8988T (cell line): ENCODE measurements at regions not wholly inside any gene's neighbourhood (a gene's known extent, or its start where the extent isn't known, plus 50 kb on each side); places are given as distances from the start of the nearest gene placed in this dataset.

Source experiments
- DNase-seq: peaks from one replicate; pipeline ENCODE4 v3.0.0; 2011

DNA sequence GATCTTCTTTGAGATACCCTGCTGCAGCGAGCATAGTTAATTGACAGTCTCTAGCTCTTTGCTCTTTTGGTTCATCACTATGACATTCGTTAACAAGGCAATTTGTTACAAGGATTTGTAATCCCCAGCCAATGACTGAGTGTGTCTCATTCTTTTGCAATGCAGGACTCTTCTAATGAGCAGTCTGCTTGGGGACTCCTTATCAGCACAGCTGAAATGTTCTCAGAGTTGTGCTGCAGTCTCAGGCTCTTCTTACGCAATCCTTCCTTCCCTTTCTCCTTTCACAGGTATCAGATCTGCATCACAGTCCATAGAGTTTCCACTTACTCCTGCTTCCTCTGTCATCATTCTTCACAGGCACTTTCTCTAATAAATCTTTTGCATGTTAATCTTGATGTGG is 161.2 kb upstream of the OGFRL1 start:
- DNase-seq: no peak

DNA sequence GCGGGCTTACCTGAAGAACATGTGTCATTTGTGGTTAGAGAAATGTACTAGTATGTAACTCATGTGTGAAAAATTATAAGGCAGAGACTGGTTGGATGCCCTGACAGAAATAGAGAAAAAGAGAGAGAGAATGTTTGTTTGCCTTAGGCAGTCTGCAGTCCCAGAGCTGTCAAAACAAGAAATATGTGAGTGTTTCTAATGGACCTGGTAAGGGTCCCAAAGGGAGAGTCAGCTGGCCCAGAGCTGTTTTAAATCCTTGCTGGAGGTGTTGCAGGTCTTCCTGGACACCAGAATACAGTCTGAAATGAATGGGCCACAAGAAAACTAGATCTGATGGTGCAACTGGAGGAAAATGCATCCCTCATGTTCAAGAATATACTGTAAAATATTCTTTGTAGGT is 158.3 kb upstream of the OGFRL1 start:
- no peak for DNase-seq

DNA sequence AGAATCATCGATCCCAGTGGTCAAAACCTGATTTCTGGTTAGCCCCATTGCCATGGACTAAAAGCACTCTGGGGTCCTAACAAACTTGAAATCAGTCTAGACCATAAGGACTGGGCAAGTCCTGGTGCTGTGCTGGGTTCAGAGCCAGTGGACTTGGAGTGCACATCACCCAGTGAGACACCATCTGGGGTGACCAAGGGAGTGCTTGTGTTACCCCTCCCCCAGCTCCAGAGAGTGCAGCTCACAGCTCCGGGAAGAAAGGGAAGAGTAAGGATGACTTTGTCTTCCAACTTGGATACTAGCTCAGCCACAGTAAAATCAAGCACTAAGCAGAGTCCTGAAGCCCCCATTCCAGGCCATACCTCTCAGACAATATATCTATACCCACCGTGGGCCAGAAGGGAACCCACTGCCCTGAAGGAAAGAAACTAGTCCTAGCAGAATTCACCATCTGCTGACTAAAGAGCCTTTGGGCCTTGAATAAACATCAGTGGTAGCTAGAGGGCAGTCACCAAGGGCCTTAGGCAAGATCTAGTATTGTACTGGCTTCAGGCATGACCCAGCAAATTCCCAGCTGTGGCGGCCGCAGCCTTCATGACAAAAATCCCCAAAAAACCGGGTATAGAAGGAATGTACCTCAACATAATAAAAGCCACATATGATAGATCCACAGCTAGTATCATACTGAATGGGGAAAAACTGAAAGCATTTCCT is 153.5 kb upstream of the OGFRL1 start:
- no peak for DNase-seq

DNA sequence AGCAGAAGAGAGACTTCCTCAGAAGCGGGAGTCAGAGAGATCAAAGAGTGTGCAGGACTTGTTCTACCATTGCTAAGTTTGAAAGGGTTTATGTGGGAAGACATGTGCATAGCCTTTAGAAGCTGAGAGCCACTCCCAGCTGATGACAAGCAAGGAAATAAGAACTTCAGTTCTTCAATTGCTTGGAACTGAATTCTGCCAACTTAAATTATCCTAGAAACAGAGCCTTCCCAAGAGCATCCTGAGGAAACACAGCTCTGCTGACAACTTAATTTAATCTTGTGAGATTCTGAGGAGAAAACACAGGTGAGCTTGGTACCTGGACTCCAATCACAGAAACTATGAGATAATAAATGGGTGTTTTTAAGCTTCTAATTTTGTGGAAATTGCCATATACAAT is 150.6 kb upstream of the OGFRL1 start:
- DNase-seq: no peak

DNA sequence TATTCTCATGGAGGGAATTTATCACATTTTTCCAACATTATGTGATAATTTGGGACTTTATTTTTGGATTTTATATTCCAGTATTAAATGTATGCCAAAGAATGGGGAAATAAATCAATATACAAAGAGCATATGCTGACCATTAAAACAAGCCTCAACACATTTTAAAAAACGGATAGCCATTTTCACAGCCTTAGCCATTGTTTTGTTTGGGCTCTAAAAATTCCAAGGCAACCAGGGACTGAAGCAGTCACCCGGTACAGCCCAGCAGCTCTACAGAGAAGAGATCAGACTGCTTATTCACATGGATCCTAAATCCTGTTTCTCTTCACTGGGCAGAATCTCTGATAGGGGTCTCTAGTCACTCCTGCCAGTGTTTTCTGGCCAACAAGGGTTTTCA is 150.2 kb upstream of the OGFRL1 start:
- no peak for DNase-seq

DNA sequence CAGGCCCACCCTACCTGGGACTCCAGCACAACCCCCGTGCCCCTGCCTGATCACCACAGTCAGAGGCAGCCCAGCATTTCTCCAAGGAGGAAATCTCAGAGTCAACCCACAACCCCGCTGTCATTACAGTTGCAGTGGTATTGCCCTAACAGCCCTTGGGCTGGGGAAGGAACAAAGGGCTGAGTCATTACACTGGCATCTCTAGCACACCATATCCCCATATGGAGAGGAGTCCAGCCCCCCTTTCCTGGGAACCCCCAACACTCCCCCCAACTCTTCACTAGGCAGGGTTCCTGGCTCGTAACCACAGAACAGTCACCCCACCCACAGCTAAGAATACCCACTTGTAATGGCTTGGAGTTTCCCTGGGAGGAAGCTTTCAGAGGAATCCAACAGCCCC is 149.4 kb upstream of the OGFRL1 start:
- no peak for DNase-seq

DNA sequence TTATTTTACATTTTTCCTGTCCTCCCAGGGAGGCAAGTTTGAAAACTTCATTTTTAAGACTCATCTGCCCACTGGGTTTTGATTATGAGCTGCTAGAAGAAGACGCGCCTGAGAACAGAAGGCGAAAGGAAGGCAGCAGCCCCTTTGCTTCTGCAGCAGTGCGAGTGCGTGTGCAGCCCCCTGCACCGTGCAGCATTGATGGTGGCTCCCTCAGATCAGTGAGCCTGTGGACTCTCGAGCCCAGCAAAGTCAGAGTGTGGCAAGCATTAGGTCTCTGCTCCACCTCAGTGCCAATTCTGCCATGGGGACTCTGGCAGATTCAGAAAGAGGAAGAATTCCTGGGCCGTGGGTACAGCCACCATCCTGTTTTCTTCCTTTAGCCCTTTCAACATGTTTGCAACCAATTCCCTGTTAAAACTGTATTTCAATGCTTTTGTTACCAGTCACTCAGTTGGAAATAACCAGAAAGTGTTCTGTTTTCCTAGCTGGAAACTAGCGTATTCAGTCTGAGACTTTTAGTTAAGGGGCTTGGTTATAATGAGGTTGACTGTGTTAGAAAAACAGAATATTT is 134.8 kb upstream of the OGFRL1 start:
- no peak for DNase-seq

DNA sequence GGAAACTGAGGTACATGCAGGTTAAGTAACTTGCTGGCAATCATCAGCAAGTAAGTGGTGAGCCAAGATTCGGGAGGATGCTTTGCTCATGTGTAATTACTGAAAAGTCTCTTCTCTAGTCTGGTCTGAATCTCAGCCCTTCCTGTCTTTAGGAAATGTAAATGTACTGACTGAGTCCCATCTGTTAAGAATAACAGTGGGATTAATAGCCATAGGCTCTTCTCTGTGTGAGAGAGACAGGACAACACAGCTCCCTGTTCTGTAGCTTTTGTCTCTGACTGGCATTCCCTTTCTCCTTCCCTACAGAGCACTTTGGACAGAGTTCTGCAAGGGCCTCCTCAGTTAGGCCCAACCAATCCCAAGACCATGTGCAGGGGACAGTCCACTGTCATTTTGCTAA is 131.3 kb upstream of the OGFRL1 start:
- DNase-seq: no peak

DNA sequence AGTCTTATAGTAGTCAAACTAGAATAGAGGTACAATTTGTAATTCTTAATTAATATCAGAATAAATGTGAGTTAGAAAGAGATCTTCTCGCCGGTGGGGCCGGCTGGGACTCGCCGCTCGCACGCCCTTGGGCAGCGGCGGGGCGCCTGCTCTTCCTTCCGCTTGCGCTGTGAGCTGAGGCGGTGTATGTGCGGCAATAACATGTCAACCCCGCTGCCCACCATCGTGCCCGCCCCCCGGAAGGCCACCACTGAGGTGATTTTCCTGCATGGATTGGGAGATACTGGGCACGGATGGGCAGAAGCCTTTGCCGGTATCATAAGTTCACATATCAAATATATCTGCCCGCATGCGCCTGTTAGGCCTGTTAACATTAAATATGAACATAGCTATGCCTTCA is 123.7 kb upstream of the OGFRL1 start:
- no peak for DNase-seq

DNA sequence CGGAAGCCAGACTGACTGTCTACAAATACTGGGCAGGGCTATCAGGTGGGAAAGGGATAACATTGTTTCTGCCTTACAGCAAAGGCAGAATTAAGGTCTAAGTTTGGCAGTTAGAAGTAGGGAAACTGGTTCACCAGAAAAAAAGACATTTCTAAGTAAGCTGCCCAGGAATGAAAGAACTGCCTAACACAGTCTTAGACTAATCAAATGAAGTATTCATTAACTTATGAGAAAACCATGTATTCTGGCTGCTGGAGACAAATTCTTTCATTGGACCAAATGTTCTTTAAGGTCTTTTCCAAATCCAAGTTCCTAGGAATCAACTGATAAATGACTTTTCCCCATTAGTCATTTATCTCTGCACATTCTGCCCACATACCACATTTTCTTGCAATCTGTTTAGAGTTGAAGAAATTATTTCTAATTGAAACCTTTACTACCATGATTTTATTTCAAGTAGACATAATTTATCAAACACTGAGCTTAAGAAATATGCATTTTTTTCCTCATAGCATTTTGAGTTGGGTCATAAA is 120.3 kb upstream of the OGFRL1 start:
- DNase-seq: no peak

DNA sequence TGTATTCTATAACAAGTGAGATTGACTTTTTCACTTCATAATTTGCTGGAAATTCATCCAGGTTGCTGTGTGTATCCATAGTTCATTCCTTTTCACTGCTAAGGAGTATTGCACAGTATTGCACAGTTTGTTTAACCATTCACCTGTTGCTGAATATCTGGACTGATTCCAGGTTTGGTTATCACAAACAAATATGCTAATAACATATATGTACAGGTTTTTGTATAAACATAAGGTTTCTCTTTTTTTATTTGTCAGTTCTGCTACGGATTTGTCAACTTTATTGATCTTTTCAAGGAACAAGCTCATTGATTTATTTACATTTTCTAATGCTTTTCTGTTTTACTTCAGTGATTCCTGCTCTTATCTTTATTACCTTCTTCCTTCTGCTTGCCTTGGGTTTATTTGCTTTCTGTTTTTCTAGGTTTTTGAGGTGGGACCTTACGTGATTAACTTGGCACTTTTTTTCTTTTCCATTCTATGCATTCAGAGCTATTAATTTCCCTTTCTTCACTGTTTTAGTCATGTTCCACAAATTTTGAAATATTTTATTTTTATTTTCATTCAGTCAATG is 117.0 kb upstream of the OGFRL1 start:
- DNase-seq: no peak

DNA sequence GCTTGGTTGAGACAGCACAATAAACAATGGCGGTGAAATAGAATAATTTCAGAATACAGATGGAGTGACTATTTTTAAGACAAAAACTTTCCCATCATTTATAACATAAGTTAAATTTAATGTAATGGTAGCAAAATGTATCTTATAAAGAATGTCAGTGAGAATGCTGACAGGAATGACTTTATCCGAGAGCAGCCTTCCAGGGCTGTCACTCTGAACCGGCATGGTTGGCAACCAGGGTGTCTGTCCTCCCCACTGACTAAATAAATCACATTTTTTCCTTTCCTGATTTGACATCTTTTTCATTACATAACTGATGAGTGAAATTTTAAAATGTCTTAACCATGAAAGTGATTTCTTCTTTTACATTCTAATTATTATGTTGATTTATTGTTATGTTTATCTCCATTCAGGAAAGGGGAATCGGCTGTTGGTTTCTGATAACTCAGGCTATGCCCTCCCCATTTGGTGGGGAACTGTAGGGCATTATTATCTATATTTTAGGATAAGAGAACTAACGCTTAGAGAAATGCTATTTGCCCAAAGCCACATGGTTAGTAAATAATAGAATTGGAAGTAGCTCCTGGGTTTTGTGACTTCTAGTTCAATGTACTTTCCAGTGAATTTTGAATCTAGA is 109.2 kb upstream of the OGFRL1 start:
- no peak for DNase-seq

DNA sequence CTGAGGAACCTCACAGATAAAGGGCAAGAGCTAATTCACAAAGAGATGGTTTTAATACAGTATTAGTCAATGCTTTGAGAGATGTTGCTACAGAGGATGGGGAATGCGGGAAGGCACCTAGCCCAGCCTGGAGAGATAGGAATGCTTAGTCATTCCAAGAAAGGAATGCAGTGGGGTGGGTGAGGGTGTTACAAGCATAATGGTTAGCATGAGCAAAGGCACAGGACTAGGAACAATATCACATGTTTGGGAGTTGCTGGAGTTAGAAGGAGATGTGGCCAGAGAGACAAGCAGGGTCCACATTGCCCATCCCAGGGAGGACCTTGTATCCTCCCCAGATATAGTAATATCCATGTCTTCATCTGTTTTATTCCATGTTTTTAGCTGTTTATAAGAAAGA is 107.0 kb upstream of the OGFRL1 start:
- DNase-seq: no peak

DNA sequence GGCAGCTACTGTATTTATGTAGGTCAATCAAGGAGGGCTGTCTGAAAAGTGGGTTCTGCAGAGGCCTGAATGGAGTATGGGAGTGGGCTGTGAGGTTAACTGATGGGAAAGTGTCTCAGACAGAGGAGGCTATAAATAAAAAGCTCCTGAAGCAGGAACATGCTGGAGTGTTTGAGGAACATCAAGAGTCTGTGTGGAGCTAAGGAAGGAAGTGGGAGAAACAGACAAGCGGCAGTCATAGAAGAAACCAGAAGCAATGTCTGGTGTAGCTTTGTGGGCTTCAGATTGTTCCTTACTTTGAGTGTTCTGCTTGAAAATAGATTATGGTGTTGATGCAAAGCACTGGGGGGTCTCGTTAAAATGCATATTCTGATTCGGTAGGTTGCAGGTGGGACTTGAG is 101.5 kb upstream of the OGFRL1 start:
- no peak for DNase-seq

DNA sequence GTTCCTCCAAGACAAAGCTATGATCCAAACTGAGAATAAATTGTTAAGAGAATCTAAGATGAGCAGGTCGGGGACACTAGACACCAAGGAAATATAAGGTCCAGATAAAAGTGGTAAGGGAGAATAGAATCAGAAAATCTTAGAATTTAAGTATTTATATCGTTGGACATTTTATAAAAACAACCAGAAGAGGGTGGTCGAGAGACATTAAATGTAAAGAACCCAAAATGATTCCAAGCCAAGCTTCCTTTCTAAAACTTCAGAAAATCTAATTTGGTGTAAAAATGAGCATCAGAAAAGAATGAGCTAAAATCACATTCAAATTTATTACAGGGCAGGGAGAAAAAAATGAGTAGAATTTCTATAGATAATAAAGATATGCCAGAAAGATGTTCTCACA is 97.8 kb upstream of the OGFRL1 start:
- no peak for DNase-seq

DNA sequence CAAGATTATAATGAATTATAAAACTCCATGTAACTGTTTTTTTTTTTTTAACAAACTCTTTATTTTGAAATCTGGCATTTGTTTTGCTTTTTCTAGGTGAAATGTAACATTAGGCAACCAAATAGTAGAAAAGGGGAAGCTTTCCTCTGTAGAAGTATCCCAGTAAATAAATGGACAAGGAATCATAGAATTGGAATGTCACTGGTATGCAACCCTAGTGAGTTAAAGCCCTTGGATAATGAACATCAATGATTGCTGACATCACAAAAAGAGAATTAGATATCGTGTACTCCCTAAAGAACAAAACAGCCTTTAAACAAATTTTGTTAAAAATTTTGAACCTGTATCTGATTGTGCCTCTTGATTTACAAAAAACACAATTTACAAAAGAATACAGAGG is 93.9 kb upstream of the OGFRL1 start:
- DNase-seq: no peak

DNA sequence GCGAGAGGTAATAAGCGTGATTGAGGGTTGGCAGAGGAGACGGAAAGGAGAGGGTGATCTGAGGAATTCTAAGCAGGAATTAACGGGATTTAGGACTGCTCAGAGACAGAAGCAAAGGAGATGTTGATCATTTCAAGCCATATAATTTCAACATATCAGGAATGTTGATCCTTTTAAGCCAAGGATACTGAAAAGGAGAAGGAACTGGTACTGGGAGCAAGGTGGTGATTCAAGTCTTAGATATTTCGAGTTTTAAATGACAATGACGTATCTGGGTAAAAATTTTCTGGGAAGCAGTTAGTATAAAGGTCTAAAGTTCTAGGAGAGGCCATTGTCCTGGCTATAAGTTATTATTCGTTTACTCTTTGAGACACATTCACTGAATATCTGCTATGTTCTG is 91.3 kb upstream of the OGFRL1 start:
- no peak for DNase-seq

DNA sequence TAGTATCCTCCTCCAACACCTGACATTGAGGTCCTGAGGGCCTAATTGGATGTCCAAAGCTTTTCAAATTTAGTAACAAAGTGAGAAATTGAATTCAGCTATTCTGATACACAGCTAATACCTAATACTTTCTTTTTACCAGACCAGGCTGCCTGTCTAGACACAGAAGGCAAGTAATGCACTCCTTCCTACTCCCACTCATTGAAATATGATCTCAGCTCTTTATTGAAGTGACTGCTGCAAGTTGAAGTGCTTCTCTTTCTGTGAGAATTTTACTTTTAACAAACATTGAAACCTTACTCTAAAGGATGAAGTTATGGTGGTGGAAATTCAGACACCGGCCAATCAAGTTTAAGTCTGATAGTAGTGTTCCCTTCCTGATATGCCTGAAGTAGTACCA is 90.8 kb upstream of the OGFRL1 start:
- no peak for DNase-seq

DNA sequence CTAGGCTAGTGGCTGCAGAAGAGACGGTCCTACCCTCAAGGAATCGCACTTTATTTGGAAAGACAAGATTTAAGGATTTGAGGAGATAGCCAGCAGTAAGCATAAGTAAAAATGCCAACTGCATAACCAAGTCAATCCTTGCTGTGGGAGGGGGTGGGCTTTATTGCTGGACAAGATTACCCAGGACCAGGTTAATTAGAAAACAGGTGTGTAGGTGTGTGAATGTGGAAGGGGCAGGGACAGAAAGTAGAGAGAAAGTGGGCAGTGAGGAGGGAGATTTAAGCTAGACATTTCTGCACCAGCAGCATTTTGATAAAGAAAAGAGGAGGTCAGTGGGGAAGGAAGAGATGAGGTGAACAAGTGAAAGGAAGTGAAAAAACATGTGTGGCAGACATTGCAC is 89.7 kb upstream of the OGFRL1 start:
- DNase-seq: no peak

DNA sequence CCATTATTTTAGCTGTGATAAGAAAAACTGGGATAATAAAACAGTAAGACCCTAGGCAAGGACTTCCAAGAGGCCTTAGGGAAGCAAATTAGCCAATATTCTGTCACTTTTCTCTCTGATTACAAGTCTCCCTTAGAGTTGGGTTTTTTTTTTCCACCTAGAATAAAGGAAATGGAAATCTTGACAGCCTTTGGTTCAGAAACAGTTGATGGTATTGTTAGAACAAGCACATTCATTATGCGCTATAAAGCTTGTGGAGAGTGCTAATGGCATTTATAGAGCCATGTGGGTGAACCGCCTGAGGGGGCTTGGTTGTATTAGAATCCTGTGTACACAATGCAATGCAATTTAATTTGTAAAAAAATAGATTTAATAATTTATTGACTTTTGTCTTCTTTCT is 88.9 kb upstream of the OGFRL1 start:
- DNase-seq: no peak

DNA sequence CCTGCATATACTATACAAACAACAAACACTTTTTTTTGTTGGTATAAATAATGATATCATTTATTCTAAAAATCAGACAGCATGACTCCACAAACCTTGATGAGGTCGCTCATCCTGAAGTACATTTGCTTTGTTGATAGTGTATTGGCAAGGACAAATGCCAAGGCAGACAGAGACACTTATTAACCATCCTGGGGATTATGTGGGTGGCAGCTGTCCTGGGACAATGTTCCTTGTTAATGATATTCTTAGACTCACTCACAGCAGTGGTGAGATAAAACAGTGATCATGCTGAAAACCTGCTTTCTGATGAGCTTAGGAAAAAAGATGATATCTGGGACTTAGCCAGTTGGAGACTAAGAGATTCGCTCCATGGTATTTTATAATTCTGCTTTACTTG is 85.4 kb upstream of the OGFRL1 start:
- DNase-seq: no peak

DNA sequence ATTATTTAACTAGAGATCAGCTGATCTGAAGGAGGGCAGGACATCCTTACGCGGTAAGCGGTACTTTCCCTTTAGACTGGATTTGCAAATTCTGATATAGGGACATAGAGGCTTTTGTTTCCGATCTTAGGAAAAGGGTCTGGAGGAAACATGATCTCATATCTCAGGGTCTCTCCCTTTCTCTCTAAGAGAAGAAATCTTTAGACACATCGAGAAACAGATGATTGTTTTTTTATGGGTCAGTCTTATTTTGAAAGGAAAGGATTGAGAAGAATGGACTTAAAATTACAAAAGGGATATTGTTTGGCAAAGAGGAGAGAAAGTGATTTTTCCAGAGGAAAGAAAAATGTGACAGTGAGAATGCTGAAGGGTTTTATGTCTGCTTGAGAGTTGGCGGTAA is 83.9 kb upstream of the OGFRL1 start:
- no peak for DNase-seq

DNA sequence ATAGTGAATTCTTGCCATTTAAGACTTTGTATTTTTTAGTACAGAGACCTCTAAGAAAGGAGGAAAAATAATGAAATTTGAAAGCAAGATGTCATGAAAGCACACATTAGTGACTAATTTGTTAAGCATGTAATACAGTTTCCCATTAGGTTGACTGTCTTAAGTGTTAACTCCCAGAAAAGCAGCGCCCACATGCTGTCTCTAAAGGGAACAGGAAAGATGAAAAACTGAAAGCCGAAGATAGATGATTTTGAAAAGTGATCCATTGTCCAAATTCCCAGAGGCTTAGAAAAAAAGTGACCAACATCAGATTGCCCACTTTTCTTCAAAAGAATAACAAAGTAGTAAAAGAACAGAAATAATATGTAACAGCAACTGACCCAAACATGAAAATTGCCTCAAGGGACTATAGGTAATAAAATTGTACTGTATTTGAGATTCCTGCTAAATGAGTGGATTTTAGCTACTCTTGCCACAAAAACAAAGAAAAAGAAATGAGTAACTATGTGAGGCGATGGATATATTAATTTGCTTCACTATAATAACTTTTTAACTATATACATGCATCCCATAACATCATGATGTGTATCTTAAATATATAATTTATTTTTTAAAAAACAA is 83.2 kb upstream of the OGFRL1 start:
- DNase-seq: no peak

DNA sequence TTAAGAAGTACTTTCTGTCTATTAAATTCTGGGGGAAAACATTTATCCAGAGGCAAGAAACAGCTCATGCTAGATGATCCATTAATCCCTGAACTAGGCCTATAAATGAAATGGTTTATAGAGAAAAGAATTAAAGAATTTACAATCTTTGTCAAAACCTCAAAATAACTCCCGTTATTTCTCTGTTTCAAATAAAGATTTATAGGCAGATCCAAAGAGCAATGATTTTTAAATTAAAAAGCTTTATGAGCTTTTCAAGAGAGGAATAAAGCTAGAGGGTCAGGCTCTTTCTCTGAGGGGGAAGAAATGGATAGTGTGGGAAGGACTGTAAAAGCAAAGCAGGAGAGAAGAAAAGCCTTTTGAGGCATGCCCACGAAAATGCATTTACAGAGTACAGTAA is 82.5 kb upstream of the OGFRL1 start:
- DNase-seq: no peak
